Neural cell (in vitro differentiated cells): ENCODE measurements at regions not wholly inside any gene's neighbourhood (a gene's known extent, or its start where the extent isn't known, plus 50 kb on each side); places are given as distances from the start of the nearest gene placed in this dataset.
"Not testable (repeated sequence)": the region's sequence is repeated elsewhere in the genome, so short reads cannot be mapped to it uniquely, and the experiment has no call there.

ENCODE experiments used
- EZH2 ChIP-seq: fragments of 200-600, 300-800 bp; shearing (Covaris generic), sonication (generic); IDR thresholded peaks from 2 replicates; pipeline ENCODE4 v1.6.1; 2014; ENCODE audit warnings: antibody characterized with exemption, low read length, borderline replicate concordance, mild to moderate bottlenecking; ENCODE audit not compliant: insufficient read depth, poor library complexity, severe bottlenecking
- TF ChIP-seq, protein P1 (sequence below): fragments of 450-650 bp; IDR thresholded peaks from 2 replicates; pipeline ENCODE4 v1.5.1; 2014; ENCODE audit warnings: antibody characterized with exemption, mild to moderate bottlenecking, moderate library complexity; ENCODE audit not compliant: poor library complexity, severe bottlenecking

DNA sequence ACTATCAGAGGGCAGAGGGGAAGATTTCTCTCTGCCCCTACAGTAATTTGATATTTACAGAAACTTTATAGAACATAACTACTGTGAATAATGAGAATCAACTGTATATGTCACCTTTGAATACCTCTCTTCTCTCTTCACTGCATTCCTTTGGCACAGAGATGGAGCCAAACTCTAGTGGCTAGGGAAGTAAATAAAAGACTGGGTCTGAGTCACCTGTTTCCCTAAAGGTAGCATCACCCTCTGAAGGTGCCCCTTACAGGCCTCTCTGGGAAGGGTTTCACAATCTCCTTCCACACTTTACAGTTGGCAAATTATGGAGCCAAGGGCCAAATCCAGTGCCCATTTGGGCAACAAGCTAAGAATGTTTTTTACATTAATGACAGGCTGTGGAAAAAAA is 81.0 kb upstream of the ZNF658 start:
- TF ChIP-seq, protein P1, sequence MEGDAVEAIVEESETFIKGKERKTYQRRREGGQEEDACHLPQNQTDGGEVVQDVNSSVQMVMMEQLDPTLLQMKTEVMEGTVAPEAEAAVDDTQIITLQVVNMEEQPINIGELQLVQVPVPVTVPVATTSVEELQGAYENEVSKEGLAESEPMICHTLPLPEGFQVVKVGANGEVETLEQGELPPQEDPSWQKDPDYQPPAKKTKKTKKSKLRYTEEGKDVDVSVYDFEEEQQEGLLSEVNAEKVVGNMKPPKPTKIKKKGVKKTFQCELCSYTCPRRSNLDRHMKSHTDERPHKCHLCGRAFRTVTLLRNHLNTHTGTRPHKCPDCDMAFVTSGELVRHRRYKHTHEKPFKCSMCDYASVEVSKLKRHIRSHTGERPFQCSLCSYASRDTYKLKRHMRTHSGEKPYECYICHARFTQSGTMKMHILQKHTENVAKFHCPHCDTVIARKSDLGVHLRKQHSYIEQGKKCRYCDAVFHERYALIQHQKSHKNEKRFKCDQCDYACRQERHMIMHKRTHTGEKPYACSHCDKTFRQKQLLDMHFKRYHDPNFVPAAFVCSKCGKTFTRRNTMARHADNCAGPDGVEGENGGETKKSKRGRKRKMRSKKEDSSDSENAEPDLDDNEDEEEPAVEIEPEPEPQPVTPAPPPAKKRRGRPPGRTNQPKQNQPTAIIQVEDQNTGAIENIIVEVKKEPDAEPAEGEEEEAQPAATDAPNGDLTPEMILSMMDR = not testable (repeated sequence)
- not testable (repeated sequence) for TF ChIP-seq EZH2
